ENCODE measurements at regions not wholly inside any gene's neighbourhood (a gene's known extent, or its start where the extent isn't known, plus 50 kb on each side); places are given as distances from the start of the nearest gene placed in this dataset.

GRCh38 chr1:72516826-72517225, 234.5 kb upstream of the NEGR1 start:
- no peaks in the 10 kb centered on the region for H3K36me3 ChIP-seq (ENCODE audit: low read depth)
- ChIA-PET CTCF (no interaction called here), POLR2A (ENCODE audit: unreplicated experiment) (no interaction called here)
- H3K9me3 ChIP-seq (ENCODE audit: insufficient read depth, low read depth): no peaks in the 10 kb centered on the region
- no peak overlapping the region for H3K4me2 ChIP-seq
- DNase-seq: no peak
- TF ChIP-seq EZH2 (IDR thresholded peaks at IDR 0.05; ENCODE audit: low read depth): no peak
- no peak for TF ChIP-seq CTCF (conservative IDR thresholded peaks at IDR 0.05)
- H3K27me3 ChIP-seq (ENCODE audit: insufficient read depth, low read depth): no peaks in the 10 kb centered on the region
- no peaks in the 10 kb centered on the region for H3F3A ChIP-seq (ENCODE audit: insufficient read depth, low read depth)
- H2AFZ ChIP-seq: no peak overlapping the region
- H4K20me1 ChIP-seq (ENCODE audit: insufficient read depth): no peaks in the 10 kb centered on the region
- H3K4me3 ChIP-seq: no peak overlapping the region
- no peaks in the 10 kb centered on the region for H3K79me2 ChIP-seq (ENCODE audit: low read depth)
- intact Hi-C loops (cut with micrococcal nuclease; ENCODE audit: unreplicated experiment): no loop called here
- no peak overlapping the region for H3K27ac ChIP-seq
- H3K4me1 ChIP-seq (replicated peaks; ENCODE audit: insufficient read depth): no peaks in the 10 kb centered on the region
- BruUV-seq (replicated peaks): no TSS peak
- H3K9me2 ChIP-seq (ENCODE audit: insufficient read depth): no peaks in the 10 kb centered on the region

- CTCF ChIA-PET: no interaction called here
- H4K20me1 ChIP-seq (ENCODE audit: insufficient read depth): no peaks in the 10 kb centered on the region
- BruUV-seq (replicated peaks): no TSS peak
These were observed 233.9 kb upstream of the NEGR1 start for GRCh38 chr1:72516264-72516663.

GRCh38 chr1:72498371-72498770, 216.0 kb upstream of the NEGR1 start:
- Histone ChIP-seq H3F3A (ENCODE audit: insufficient read depth, low read depth) (no peaks in the 10 kb centered on the region), H3K4me1 (replicated peaks; ENCODE audit: insufficient read depth) (no peaks in the 10 kb centered on the region), H3K79me2 (ENCODE audit: low read depth) (no peaks in the 10 kb centered on the region), H2AFZ (no peak overlapping the region), H3K9me2 (ENCODE audit: insufficient read depth) (0 out of 2 replicates have a peak, but pooled peaks cover 4% of the 10 kb centered on the region), H3K36me3 (ENCODE audit: low read depth) (no peaks in the 10 kb centered on the region), H3K4me2 (no peak overlapping the region), H3K27me3 (ENCODE audit: insufficient read depth, low read depth) (no peaks in the 10 kb centered on the region), H4K20me1 (ENCODE audit: insufficient read depth) (no peaks in the 10 kb centered on the region), H3K9me3 (ENCODE audit: insufficient read depth, low read depth) (0 out of 2 replicates have a peak, but pooled peaks cover under 1% of the 10 kb centered on the region), H3K4me3 (no peak overlapping the region), H3K27ac (no peak overlapping the region)
- TF ChIP-seq EZH2 (IDR thresholded peaks at IDR 0.05; ENCODE audit: low read depth) (no peak), CTCF (conservative IDR thresholded peaks at IDR 0.05) (no peak)
- ChIA-PET POLR2A (ENCODE audit: unreplicated experiment) (interaction anchor here (0.6 kb wide), 1 partner anchor 100 kb away, joined by 7 read pairs; no protein-coding TSS in a partner anchor), CTCF (no interaction called here)
- DNase-seq: no peak
- BruUV-seq (replicated peaks): no TSS peak
- intact Hi-C loops (cut with micrococcal nuclease; ENCODE audit: unreplicated experiment): no loop called here

More at GRCh38 chr1:72516264-72516663, 233.9 kb upstream of the NEGR1 start:
- H3K4me2 ChIP-seq: no peak overlapping the region
- H3K79me2 ChIP-seq (ENCODE audit: low read depth): no peaks in the 10 kb centered on the region
- no peaks in the 10 kb centered on the region for H3K9me3 ChIP-seq (ENCODE audit: insufficient read depth, low read depth)
- H3K27ac ChIP-seq: no peak overlapping the region
- H2AFZ ChIP-seq: no peak overlapping the region
- no peak for TF ChIP-seq CTCF (conservative IDR thresholded peaks at IDR 0.05)
- TF ChIP-seq EZH2 (IDR thresholded peaks at IDR 0.05; ENCODE audit: low read depth): no peak
- no peaks in the 10 kb centered on the region for H3K4me1 ChIP-seq (replicated peaks; ENCODE audit: insufficient read depth)
- intact Hi-C loops (cut with micrococcal nuclease; ENCODE audit: unreplicated experiment): no loop called here
- no peaks in the 10 kb centered on the region for H3F3A ChIP-seq (ENCODE audit: insufficient read depth, low read depth)
- POLR2A ChIA-PET (ENCODE audit: unreplicated experiment): no interaction called here
- H3K36me3 ChIP-seq (ENCODE audit: low read depth): no peaks in the 10 kb centered on the region
- no peaks in the 10 kb centered on the region for H3K9me2 ChIP-seq (ENCODE audit: insufficient read depth)
- DNase-seq: no peak
- H3K4me3 ChIP-seq: no peak overlapping the region
- H3K27me3 ChIP-seq (ENCODE audit: insufficient read depth, low read depth): no peaks in the 10 kb centered on the region

Measured in PC-9 (cell line).